Myocyte (in vitro differentiated cells): ENCODE measurements at regions not wholly inside any gene's neighbourhood (a gene's known extent, or its start where the extent isn't known, plus 50 kb on each side); places are given as distances from the start of the nearest gene placed in this dataset.

ENCODE experiments used
- DNase-seq: peaks from one replicate; pipeline ENCODE4 v3.0.0-alpha.2; 2012; ENCODE audit warnings: low read depth

DNA sequence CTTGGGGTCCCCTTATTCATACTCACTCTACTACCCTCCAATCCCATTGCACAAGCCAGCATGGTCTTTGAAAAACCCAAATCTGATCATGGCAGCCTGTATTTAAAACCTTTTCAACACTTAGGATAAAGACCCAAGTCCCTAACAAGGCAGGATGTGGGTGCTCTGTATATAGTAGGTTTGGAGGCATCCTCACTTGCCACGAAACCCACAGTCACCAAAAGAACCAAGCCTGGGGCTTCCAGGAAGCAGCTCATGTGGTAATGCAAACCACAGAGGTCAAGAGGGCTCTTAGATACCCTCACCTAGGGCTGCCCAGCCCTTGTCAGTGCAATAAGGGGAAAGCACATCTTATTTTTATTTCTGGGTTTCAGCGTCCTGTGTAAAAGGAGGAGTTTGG, 218.6 kb upstream of the ASIC2 start:
- DNase-seq: peak; percentile 40

DNA sequence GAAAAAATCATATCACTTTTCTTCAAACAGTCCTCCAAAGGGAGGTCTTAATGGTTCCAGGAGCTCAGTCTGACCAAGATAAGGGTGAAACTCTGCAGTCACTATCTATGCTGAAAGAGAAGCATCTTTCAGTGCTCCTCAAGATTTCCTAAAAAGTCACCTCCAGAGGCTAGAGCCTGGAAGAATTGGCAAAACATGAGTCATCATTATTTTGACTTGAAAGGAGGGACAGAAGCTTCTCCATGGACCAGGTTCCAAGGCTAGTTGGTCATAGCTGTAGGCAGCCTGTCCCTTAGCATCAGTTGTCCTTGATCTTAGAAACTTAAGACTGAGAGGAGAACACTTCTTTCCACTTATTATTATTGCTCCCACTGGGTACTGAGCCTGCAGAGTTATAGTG, 219.0 kb upstream of the ASIC2 start:
- no peak for DNase-seq

DNA sequence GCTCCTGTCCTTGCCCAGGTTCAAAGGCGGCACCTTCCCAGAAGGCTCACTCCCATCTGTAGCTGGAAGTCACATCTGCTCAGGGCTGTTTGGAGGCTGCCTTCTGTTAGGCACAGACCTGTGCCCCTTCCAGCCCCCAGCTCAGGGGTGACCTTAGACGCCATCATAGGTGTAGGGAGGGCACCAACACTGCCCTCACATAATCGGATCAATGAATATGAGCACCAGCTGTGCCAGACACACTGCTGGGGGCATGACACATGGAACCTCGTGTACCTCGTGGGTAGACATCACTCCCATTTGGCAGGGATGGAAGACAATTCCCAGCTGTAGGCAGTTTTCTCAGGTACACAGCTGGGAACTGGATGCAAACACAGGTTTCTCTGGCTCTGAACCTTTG, 220.7 kb upstream of the ASIC2 start:
- no peak for DNase-seq

DNA sequence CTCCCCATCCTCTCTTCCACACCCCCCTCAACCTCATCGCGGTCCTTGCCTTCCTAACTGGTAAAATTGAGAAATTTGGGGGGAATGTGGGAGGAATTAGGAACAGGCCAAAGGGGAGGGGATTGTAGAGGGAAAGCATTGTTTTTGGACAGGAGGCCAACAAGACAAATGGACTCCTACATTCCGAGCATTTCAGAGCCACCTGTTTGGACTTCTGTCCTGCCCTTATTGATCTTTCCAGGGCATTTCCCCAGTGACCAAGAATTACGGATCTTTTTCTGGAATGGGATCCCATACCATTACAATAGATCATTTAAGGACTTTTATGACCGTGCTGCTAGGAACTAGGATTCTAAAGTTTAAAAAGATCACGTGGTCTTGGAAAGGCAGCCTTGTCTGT, 221.3 kb upstream of the ASIC2 start:
- DNase-seq: no peak

DNA sequence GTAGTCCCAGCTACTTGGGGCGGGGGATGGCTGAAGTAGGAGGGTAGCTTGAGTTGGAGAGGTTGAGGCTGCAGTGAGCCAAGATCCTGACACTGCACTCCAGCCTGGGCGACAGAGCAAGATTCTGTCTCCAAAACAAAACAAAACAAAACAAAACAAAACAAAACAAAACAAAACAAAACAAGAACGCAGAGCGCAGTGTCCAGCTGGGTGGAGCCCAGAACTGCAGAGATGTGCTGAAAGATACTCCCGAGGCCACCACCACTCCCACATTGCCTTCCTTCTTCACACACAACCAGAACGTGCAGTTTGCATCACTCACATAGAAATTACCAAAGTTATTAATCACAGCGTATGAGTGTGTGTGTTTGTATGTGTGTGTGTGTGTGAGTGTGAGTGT, 222.9 kb upstream of the ASIC2 start:
- no peak for DNase-seq

DNA sequence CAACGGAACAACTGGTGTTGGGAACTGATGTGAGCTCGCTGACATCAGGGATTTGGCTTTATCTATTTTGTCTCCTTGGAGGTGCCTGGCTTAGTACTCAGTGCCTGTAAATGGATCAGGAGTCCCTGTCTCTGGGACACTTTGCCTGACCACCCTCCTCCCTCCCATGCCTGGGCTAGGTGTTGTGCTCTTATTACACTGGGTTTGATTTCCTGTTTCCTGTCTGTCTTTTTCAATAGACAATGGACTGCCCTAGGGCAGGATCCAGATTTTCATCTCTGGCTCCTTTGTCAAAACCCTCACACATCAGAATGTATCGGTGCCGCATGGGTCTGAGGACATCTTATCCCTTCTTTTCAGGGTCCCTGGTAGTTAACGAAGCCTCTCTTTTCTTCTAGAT, 223.6 kb upstream of the ASIC2 start:
- DNase-seq: no peak

DNA sequence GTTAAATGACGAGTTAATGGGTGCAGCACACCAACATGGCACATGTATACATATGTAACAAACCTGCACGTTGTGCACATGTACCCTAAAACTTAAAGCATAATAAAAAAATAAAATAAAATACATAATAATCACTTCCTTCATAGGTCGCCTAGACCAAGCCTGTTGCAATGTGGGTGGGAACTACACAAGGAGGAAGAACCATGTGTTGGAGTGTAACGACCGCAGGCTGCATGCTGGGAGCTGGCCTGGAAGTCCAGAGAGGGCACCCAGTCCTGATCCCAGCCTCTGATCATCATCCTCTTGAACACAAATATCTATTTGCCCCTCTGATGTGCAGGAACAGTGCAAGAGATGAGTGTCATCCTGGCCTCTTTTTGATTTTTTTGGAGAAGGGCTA, 224.7 kb upstream of the ASIC2 start:
- no peak for DNase-seq

DNA sequence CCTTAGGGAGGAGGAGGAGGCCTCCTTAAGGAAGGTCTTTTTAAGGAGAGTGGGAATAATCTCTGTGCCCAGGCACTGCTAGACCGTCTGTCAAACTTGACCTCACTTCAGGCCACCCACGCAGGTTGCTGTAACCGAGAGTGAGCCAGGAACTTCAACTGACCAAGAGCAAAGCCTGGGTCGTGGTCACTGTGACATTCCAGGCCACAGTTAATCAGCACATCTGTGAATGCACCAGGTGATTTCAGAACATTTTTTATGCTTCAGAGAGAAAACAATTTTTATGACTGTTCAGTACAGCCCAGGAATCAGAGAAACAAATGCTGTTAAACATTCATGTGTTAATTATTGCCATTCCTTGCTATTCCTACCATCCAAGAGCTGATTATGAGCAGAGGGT, 226.6 kb upstream of the ASIC2 start:
- DNase-seq: peak; percentile 13

DNA sequence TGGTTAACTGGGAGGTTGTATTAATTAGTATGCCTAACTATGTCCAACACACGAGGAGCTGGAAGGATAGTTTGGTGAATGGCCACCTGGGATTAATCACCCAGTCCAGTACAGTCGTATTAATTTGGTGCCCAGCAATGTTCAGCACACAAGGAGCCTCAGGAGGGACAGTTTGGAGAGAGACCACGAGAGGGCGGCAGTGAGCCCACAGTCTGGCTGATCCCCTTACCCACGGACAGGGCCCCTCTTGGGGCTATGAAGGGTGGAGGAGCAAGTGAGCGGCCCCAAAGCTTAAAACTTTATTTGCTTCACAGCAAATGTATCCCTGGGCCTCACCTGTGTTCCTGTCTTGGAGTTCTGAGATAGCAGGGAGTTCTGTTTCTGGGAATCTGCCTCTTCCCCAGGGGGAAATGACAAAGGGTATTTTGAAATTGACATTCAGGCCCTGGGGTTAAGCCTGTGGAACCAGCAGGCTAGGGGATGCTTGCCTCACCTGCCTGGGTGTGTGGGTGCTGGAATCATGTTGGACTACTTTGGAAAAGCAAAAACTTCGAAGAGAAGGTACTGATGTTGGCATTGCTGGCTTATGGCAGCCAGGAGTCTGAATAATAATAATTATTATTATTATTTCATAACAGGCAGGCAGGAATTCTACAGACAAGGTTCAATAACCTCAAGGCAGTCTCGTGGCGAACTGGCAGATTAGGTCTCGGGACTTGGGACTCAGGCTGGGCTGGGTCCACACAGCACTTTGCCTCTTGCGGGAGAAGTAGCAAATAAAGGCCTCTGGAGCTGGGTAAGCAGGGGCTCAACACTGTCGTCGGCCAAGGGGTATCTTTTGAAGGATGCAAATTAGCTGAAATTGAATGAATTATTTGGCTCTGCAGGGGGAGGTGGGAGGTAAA, 227.6 kb upstream of the ASIC2 start:
- DNase-seq: peak; percentile 44

DNA sequence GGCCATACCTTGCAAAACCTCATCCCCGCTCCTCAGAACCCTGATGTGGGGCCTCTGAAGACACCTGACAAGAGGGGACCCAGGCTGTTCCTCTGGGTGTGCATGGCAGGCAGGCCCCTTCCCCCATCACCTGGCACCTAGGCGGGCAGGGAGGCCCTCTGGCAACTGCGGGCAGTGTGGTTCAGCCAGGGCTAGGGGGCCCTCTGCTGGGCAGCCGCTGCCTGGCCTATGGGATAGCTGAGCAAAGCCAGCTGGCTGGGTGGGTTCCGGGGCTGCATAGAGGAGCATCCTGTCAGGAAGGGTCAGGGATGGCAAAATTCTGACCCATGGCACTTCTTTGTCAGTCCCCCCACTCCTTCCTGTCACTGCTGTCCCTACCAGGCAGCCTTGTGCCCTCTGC, 228.7 kb upstream of the ASIC2 start:
- DNase-seq: no peak

DNA sequence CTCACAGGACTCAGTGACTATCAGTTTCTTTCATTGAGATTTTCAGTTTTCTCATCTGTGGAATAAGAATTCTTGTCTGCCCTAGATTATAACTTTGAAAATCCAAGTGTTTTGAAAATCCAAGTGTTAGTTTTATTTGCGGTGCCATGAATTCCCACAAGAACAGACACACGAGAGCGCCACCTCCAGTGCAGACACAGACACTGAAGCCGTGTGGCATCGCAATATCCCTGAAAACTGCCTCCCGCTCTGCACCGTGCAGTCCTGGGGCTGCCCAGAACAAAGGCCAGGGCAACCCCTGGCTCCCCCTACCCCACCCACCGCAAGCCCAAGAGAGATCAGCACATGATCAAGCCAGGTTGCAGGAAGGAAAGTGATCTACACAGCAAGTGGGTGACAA, 229.5 kb upstream of the ASIC2 start:
- no peak for DNase-seq

DNA sequence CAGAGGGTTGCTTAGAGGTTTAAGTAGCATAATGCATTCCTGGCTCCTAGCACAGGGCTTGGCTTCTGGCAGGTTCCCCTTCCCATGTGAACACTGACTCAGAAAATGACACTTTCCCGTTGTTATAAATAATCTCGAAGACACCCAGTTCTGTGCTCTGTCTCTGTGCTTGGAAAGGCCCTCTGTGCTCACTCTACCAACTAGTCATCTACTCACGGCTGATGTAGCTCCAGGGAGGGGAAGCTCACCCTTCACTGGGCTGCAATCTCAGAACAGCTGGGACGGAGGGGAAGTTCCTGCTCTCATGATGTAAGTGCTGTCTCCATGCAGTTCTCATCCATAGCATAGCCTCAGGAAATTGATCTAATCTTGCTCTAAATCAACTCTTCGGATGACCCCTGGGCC, 230.5 kb upstream of the ASIC2 start:
- DNase-seq: peak; percentile 28

DNA sequence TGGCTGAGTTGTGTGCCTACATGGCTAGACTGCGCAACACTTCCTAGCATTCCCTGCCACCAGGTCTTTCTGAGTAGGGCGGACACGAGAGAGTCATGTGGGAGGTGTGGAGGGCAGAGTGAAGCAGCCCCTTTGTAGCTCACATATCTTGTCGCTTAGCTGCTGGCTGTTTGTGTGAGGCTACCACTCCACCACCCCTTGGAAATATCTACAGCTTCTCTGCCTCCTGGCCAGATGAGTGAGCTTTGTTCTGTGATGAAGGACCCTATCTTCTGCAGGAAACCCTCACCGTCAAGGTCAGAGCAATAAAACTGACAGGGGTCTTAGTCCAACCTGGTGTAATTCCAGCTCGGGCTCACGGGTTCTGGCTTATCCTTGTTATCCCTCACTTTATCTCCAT, 232.1 kb upstream of the ASIC2 start:
- DNase-seq: no peak

DNA sequence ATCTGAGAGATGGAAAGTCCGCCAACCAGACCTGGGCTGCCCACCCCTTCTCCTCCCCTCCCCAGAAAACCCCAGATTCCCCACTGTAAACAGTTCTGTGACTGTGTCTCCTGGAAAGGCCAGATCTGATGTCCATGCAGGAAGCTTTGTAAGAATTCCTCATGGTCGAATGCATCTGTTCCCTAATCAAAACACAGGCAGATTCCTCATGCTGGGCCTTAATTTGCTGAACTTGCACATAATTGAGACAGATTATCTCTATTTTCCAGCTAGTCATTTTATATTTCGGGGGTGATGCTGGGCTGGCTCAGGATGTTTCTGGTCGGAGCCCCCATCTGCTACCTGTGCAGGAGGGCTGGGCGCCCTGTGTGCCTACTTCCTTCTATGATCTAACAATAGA, 233.6 kb upstream of the ASIC2 start:
- DNase-seq: no peak

DNA sequence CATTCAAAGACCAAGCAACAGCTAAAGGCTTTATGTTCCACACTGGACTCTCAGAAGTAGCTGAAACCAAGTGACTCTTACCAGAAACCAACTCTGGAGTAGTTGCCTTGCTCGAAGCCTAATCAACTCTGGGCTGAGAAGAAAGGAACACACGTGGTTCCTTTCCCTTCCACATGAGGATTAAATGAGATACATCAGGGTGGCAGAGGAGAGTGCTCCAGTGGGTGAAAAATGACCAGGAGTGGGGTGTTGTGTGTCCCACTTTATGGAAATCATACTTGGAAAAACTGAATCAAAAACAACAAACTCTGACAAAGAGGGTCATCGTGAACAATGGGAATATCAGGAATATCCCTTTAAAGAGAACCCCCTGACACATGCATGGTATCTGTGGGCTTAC, 234.2 kb upstream of the ASIC2 start:
- no peak for DNase-seq

DNA sequence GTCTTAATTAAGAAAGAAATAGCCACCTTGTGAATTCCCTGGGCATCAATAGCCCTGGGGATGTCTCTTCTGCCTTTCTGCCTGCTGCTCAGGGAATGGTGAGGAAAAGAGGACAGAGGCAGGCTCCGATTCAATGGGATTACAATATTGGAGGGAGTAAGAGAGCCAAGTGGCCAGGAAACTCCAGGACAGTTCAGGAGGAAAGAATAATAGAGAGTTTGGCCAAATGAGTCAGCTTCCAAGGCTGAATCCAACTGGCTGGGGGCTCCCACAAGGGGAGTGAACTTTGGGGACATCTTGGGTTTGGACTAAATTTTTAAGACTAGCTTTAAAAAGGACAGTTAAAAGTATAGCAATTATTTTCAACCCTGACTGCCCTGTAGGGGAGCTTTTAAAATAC, 235.8 kb upstream of the ASIC2 start:
- no peak for DNase-seq

DNA sequence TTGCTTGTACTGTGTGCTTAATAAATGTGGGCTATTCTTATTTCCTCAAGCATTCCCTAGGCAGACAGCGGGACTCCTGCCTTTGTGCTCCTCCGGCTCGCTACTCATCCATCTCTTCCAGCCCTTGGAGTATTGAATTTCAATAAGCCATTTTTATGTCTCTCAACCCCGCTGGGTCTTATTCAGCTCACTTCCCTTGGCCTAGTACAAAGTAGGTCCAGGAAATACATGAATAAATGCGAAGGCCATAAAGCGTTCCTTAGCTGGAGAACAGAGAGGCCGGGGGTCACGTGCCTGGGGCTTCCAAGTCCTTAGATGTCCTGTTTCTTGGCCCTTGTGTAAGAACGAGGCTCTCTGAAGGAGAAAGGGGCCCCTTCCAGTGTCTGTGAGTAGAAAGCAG, 236.7 kb upstream of the ASIC2 start:
- no peak for DNase-seq

DNA sequence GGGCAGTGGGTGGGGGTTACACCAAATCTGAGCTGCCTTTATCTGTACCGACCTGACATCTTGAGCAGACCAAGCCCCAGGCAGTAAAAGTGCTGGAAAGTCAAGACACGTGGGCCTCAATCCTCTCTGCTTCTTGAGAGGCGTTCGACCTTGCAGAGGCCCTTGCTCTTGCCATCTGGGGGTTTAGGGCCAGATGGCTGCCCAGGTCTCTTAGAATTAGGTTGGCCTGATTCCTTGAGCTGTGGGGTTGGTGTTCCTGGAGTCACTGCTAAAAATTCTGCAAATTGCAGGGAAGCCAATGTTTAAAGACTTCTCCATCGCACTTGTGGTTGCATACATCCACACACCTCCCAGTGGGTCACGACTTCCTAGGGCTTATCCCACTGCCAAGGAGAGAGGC, 238.2 kb upstream of the ASIC2 start:
- no peak for DNase-seq

DNA sequence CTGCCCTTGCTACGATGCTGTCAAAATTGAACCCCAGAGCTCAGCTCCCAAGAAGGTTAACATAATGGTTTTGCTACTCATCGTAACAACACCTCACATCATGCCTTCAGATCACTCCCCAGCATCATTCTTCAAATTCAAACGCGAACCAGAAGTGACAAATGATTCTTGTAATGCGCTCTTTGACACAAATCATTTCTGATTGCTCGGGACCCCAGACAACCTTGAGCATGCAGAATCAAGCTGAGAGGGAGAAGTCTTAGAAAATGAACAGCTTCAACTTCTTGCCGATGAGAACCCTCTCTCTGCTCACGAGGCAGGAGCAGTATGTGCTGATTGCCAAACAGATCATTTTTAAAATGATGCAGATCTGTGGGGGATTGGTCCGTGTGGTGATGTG, 241.0 kb upstream of the ASIC2 start:
- no peak for DNase-seq

DNA sequence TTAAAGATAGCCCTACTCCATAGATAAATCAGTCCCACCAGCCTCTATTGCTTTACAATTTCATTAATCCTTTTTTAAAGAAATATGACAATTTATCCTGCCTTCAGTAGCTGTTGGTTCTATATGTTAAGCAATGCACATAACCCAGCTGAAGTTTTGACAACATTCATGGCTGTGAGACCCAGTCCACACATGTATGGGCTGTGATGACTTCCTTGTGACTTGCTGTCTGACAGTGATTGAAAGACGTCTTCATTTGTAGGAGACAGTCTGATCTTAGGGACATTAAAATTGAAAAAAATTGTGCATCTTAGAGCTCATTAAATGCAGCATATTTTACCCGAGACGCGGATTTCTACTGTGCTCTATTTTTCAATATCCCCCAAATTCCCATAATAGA, 252.0 kb upstream of the ASIC2 start:
- DNase-seq: no peak

DNA sequence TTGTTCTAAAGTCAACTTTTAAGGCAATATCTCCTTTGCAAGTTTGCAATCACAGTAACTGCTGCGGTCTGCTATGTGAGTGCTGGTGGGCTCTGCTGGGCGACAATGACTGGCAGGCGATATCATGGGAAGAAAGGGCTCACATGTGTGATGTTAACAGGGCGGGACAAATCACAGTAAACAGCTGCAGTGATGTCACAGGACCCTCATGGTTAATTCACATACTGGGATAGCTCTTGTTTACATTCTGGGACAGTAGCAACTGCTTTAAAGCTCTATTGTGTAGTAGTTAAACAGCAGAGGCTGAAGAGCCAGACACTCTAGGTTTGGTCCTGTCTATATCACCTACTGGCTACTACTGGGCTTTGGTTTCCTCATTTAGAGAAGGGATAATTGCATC, 257.2 kb upstream of the ASIC2 start:
- no peak for DNase-seq

DNA sequence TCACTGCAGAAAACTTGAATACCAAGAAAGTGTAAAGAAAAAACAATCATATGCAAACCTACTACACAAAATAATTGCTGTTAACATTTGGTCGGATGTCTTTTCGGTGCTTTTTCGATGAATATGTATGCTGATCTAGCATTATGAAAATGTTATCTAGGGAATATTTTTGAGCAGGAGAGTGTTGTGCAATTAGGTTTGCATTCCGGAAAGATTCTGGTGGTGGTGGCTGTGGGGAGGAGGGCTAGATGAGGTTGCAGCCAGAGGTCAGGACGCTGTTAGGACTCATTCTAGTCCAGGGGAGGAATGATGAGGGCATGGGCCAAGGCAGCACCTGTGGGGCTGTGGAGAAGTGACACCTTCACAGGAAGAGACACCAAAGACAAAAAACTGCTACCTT, 258.0 kb upstream of the ASIC2 start:
- no peak for DNase-seq

DNA sequence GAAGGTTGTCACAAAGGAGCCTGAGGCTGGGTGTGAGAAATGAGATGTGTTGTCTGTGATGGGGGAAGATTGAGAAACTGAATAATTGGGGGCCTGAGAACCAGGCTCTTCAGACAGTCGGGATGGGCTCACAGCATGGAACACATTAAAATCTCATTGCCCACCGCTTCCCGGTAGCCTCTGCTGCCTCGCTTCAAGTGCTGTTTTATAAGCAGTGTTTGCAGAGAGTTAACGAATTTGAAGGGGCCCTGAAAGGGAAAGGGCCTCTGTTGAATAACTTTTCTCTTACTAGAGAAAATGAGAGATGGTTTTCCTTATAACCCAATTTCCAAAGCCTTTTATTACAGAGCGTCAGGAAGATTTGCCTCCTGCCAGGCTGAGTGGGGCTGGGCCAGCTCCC, 258.8 kb upstream of the ASIC2 start:
- DNase-seq: no peak

DNA sequence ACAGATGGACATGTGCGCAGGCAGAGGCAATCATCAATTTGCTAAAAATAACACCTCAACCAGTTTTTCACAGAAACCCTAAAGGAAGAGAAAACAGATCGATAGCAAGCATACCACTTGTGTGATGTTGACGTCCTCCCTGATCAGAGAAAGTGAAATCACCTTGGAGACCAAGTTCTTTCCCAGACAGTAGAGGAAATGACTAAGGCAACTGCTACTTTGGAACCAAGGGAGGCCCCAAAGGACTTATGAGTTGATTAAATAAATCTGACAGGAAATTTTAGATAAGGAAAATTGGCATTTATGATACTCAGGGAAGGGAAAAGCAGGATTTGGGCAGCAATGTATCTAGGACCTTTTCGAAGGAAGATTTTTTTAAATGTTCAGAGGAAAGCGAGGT, 267.1 kb upstream of the ASIC2 start:
- DNase-seq: no peak
